ENCODE measurements at regions not wholly inside any gene's neighbourhood (a gene's known extent, or its start where the extent isn't known, plus 50 kb on each side); places are given as distances from the start of the nearest gene placed in this dataset.

- H3K27ac ChIP-seq = no peak overlapping the region
- H3K27me3 ChIP-seq = no peaks in the 10 kb centered on the region
Measured at GRCh38 chr2:240225660-240226475, 85.4 kb upstream of the OTOS start.

DNA sequence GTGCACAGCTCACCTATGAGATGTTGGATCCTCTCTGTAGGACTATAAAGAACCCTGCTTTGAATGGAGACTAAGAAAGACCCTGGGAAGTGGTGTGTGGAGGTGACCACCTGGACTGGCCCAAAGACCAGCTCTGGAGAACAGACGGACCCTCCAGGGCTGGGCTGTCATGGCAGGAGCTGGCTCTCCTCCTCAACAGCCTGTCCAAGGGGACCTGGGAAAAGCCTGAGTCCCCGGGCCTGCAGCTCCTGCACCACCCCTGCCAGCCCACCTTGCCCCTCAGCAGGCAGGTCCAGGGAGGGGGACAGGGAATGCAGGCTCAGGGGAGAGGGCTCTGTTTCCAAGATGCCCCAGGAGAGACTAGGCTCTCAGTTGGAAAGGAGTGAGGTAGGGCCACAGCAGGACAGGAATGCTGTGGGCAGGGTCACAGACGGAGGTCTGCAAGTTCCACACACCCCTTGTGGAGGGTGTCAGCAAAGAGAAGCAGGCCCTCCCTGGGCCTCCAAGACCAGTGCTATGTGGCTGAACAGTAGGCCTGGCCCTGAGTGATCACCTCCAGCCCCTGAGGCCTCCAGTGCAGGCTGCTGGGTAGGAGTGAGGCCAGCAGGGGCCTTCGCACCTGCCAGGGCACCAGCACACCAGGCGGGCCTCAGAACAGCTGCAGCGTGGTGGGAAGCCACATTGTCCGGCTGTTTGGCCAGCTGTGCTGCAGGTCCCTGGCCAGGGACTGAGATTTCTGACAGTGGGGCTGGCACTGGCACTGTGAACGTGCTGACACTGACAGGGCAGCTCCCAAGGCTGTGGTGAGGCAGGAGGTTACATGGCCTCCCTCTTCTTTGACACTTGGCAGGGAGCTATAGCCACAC is 86.4 kb upstream of the OTOS start:
- DNase-seq = peak in 2 of 3 donors; percentile 18 to 32
- no peaks in the 10 kb centered on the region for H3K27me3 ChIP-seq
- TF ChIP-seq, protein P1, sequence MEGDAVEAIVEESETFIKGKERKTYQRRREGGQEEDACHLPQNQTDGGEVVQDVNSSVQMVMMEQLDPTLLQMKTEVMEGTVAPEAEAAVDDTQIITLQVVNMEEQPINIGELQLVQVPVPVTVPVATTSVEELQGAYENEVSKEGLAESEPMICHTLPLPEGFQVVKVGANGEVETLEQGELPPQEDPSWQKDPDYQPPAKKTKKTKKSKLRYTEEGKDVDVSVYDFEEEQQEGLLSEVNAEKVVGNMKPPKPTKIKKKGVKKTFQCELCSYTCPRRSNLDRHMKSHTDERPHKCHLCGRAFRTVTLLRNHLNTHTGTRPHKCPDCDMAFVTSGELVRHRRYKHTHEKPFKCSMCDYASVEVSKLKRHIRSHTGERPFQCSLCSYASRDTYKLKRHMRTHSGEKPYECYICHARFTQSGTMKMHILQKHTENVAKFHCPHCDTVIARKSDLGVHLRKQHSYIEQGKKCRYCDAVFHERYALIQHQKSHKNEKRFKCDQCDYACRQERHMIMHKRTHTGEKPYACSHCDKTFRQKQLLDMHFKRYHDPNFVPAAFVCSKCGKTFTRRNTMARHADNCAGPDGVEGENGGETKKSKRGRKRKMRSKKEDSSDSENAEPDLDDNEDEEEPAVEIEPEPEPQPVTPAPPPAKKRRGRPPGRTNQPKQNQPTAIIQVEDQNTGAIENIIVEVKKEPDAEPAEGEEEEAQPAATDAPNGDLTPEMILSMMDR (IDR thresholded peaks at IDR 0.05) = no peak
- no peak for TF ChIP-seq POLR2A (IDR thresholded peaks at IDR 0.05)
- no peak overlapping the region for H3K27ac ChIP-seq
- H3K9me3 ChIP-seq = peaks cover 0 to 10% (median 0%) of the 10 kb centered on the region in 4 donors
- no peak overlapping the region for H3K4me3 ChIP-seq
- H3K36me3 ChIP-seq = no peaks in the 10 kb centered on the region
- no peaks in the 10 kb centered on the region for H3K4me1 ChIP-seq

More at GRCh38 chr2:240225660-240226475, 85.4 kb upstream of the OTOS start:
- peak in 1 of 3 donors; percentile 18 for DNase-seq
- TF ChIP-seq POLR2A (IDR thresholded peaks at IDR 0.05) = no peak
- Histone ChIP-seq H3K4me1 (no peaks in the 10 kb centered on the region), H3K4me3 (no peak overlapping the region), H3K36me3 (no peaks in the 10 kb centered on the region), H3K9me3 (peaks cover 0 to 10% (median 0%) of the 10 kb centered on the region in 4 donors)

- Histone ChIP-seq H3K4me1 (peaks cover 0 to 3% (median under 1%) of the 10 kb centered on the region in 4 donors), H3K9me3 (peaks cover 0 to 10% (median 0%) of the 10 kb centered on the region in 4 donors), H3K4me3 (no peak overlapping the region), H3K27me3 (no peaks in the 10 kb centered on the region), H3K27ac (no peak overlapping the region), H3K36me3 (no peaks in the 10 kb centered on the region)
- peak in 1 of 3 donors; percentile 15 for DNase-seq
- no peak for TF ChIP-seq POLR2A (IDR thresholded peaks at IDR 0.05)
- TF ChIP-seq, protein P1 (IDR thresholded peaks at IDR 0.05) = no peak
Measured at GRCh38 chr2:240227538-240228428, 87.3 kb upstream of the OTOS start.

DNA sequence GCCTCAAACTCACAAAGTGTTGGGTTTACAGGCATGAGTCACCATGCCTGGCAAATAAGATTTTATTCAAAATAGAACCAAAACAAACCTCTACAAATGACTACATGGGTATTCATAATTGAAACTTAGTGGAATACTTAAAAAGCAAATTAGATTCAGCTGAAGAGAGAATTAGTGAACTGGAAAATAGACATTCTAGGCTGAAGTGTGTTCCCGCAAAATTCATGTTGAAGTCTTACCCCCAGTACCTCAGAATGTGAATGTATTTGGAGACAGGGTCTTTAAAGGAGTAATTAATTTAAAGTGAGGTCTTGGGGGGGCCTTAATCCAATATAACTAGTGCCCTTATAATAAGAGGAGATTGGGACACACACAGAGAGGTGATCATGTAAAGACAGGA is 88.5 kb upstream of the OTOS start:
- TF ChIP-seq, protein P1 (IDR thresholded peaks at IDR 0.05) = no peak
- TF ChIP-seq POLR2A (IDR thresholded peaks at IDR 0.05) = no peak
- Histone ChIP-seq H3K27ac (no peak overlapping the region), H3K4me3 (no peak overlapping the region), H3K4me1 (peaks cover 0 to 13% (median 3%) of the 10 kb centered on the region in 4 donors), H3K36me3 (no peaks in the 10 kb centered on the region), H3K27me3 (no peaks in the 10 kb centered on the region), H3K9me3 (peaks cover 0 to 10% (median 0%) of the 10 kb centered on the region in 4 donors)
- no peak for DNase-seq

GRCh38 chr2:240229603-240230235 is 89.3 kb upstream of the OTOS start:
- no peak for TF ChIP-seq POLR2A (IDR thresholded peaks at IDR 0.05)
- TF ChIP-seq, protein P1 (IDR thresholded peaks at IDR 0.05) = no peak
- peaks cover 0 to 13% (median 3%) of the 10 kb centered on the region in 4 donors for H3K4me1 ChIP-seq
- no peak overlapping the region for H3K4me3 ChIP-seq
- no peaks in the 10 kb centered on the region for H3K27me3 ChIP-seq
- no peaks in the 10 kb centered on the region for H3K36me3 ChIP-seq
- DNase-seq = peak in 1 of 3 donors; percentile 26
- peaks cover 0 to 10% (median 0%) of the 10 kb centered on the region in 4 donors for H3K9me3 ChIP-seq
- no peak overlapping the region for H3K27ac ChIP-seq
